BLaER1 treated with 17β-estradiol and CSF1 and Interleukin-3, amounts not matched to agents 10 nM and 100 nM (cell line): ENCODE measurements at regions not wholly inside any gene's neighbourhood (a gene's known extent, or its start where the extent isn't known, plus 50 kb on each side); places are given as distances from the start of the nearest gene placed in this dataset.

Source experiments
- H3K27ac ChIP-seq, 11 experiments: shearing (Covaris generic); formaldehyde crosslinking; 2 replicates each; pipeline ENCODE4 v1.8.1; 2022
- H3K27me3 ChIP-seq, 11 experiments: shearing (Covaris generic); formaldehyde crosslinking; 2 replicates each; pipeline ENCODE4 v1.8.1; 2022
- H3K36me3 ChIP-seq, 11 experiments: shearing (Covaris generic); formaldehyde crosslinking; 2 replicates each; pipeline ENCODE4 v1.8.1; 2022
- H3K4me1 ChIP-seq, 10 experiments: shearing (Covaris generic); formaldehyde crosslinking; 2 replicates each; pipeline ENCODE4 v1.8.1; 2022
- H3K4me2 ChIP-seq, 11 experiments: shearing (Covaris generic); formaldehyde crosslinking; 2 replicates each; pipeline ENCODE4 v1.8.1; 2022
- H3K4me3 ChIP-seq, 10 experiments: shearing (Covaris generic); formaldehyde crosslinking; 2 replicates each; pipeline ENCODE4 v1.8.1; 2022
- H3K9ac ChIP-seq, 11 experiments: shearing (Covaris generic); formaldehyde crosslinking; 2 replicates each; pipeline ENCODE4 v1.8.1; 2022
- H3K9me3 ChIP-seq, 11 experiments: shearing (Covaris generic); formaldehyde crosslinking; replicated peaks in 1 of 11; 2 replicates each; pipeline ENCODE4 v1.8.1; 2022
- H4K20me1 ChIP-seq, 11 experiments: shearing (Covaris generic); formaldehyde crosslinking; 2 replicates each; pipeline ENCODE4 v1.8.1; 2022
- Cebpa-rat ChIP-seq, 11 experiments: shearing (Covaris generic); IDR thresholded peaks; 2 replicates each; pipeline ENCODE4 v1.8.1; 2022

GRCh38 chr13:67314405-67314804 lies 84.3 kb upstream of the PCDH9 start:
- no peaks in the 10 kb centered on the region for H3K9me3 ChIP-seq
- no peak for TF ChIP-seq Cebpa-rat (IDR thresholded peaks at IDR 0.05)
- H4K20me1 ChIP-seq, result no peaks in the 10 kb centered on the region
- no peak overlapping the region for H3K9ac ChIP-seq
- no peaks in the 10 kb centered on the region for H3K27me3 ChIP-seq
- no peak overlapping the region for H3K4me3 ChIP-seq
- H3K36me3 ChIP-seq, result no peaks in the 10 kb centered on the region
- no peak overlapping the region for H3K27ac ChIP-seq
- no peaks in the 10 kb centered on the region for H3K4me1 ChIP-seq
- no peak overlapping the region for H3K4me2 ChIP-seq

GRCh38 chr13:67308004-67308772 lies 78.1 kb upstream of the PCDH9 start:
- no peak for TF ChIP-seq Cebpa-rat (IDR thresholded peaks at IDR 0.05)
- no peak overlapping the region for H3K27ac ChIP-seq

DNA sequence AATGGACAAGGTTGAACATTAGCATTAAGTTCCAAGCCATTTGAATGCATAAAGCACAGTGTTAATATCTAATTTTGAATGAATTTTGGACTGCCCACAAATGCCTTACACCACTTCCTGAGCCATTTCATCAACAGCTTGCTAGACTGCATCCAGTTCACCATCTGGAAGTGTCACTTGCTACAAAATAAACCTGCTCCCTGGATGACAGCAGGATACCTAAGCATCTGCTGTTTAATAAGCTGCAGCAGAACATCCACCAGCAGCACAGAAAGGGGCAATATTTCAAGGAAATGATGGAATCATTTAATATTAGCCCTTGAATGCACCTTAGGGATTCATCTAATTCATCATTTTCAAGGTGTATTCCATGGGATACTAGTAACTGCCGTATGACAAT lies 76.6 kb upstream of the PCDH9 start:
- Histone ChIP-seq H3K4me2 (peak overlapping the region in 7 of 11 experiments; percentile 19 to 56 (median 29); a peak in 9 of 22 replicates), H3K36me3 (no peaks in the 10 kb centered on the region), H3K27ac (no peak overlapping the region), H4K20me1 (no peaks in the 10 kb centered on the region), H3K9me3 (peaks cover 0 to 29% (median 10%) of the 10 kb centered on the region in 11 experiments; a peak in 11 of 22 replicates), H3K27me3 (no peaks in the 10 kb centered on the region), H3K9ac (no peak overlapping the region), H3K4me1 (peaks cover 0 to 19% (median 5%) of the 10 kb centered on the region in 10 experiments; a peak in 9 of 20 replicates), H3K4me3 (no peak overlapping the region)
- no peak for TF ChIP-seq Cebpa-rat (IDR thresholded peaks at IDR 0.05)

More at GRCh38 chr13:67308004-67308772, 78.1 kb upstream of the PCDH9 start:
- Histone ChIP-seq H3K9me3 (peaks cover 0 to 28% (median 10%) of the 10 kb centered on the region in 11 experiments; a peak in 11 of 22 replicates), H3K9ac (no peak overlapping the region), H4K20me1 (no peaks in the 10 kb centered on the region), H3K4me3 (no peak overlapping the region), H3K27me3 (no peaks in the 10 kb centered on the region), H3K4me1 (peaks cover 0 to 19% (median 5%) of the 10 kb centered on the region in 10 experiments; a peak in 9 of 20 replicates), H3K4me2 (no peak overlapping the region), H3K36me3 (no peaks in the 10 kb centered on the region)

DNA sequence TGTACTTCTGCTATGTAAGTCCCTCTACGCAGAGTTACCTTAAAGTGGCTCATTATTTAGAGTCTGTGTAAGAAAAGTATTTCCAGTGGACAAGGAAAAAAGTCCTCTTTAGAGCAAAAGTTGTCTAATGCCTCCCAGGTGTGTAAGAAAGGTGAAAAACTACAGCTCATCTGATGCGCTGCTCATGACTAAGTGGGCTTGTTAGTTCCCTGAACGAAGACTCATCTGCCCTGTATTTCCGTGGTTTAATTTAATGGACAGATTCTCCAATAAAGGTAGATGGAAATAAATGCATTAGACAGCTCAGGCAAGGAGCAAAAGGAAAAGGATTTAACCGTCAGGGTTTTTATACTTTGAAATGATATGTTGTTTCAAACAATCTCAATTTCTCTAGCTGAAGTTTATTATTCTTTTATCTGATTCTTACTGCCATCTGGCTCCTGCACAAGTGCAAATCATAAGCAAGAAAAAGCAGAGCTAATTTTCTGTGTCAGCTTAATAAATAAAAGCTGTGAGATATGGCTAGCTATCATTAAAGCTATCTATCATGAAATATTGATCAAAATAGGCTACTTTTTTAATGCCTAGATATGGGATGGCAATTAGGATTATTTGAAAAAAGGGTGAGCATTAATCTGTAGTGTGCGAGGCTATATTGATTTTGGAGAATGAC lies 73.7 kb upstream of the PCDH9 start:
- Histone ChIP-seq H3K4me2 (no peak overlapping the region), H3K27ac (no peak overlapping the region), H4K20me1 (no peaks in the 10 kb centered on the region), H3K9me3 (peaks cover 0 to 29% (median 10%) of the 10 kb centered on the region in 11 experiments; a peak in 12 of 22 replicates), H3K4me1 (peaks cover 0 to 19% (median 5%) of the 10 kb centered on the region in 10 experiments; a peak in 9 of 20 replicates), H3K36me3 (no peaks in the 10 kb centered on the region), H3K27me3 (no peaks in the 10 kb centered on the region), H3K4me3 (no peak overlapping the region), H3K9ac (no peak overlapping the region)
- no peak for TF ChIP-seq Cebpa-rat (IDR thresholded peaks at IDR 0.05)

DNA sequence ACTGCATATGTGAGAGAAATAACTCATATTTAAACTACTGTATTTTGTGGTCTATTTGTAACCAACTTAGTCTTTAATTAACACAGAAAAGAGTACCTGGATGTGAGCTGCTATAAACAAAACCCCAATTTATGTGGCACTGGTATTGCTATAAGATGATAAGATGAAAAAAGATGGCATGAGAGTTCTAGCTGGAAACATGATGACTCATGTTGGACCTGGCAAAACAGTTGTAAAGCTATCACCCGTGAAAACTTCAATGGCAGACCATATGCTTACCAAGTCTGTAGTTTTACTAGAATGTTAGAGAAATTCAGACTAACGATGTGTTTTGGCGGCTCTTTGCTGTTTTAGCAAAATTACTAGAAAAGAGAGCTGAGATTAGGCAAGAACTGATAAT lies 69.6 kb upstream of the PCDH9 start:
- Histone ChIP-seq H3K27me3 (no peaks in the 10 kb centered on the region), H4K20me1 (no peaks in the 10 kb centered on the region), H3K4me1 (no peaks in the 10 kb centered on the region), H3K4me2 (no peak overlapping the region), H3K36me3 (no peaks in the 10 kb centered on the region), H3K9ac (no peak overlapping the region), H3K9me3 (peaks cover 0 to 16% (median 0%) of the 10 kb centered on the region in 11 experiments; a peak in 6 of 22 replicates), H3K27ac (no peak overlapping the region), H3K4me3 (no peak overlapping the region)
- TF ChIP-seq Cebpa-rat (IDR thresholded peaks at IDR 0.05), result no peak

- Histone ChIP-seq H3K27me3 (no peaks in the 10 kb centered on the region), H3K36me3 (no peaks in the 10 kb centered on the region), H3K9me3 (peaks cover 0 to 11% (median 0%) of the 10 kb centered on the region in 11 experiments; a peak in 4 of 22 replicates), H3K9ac (no peak overlapping the region), H4K20me1 (no peaks in the 10 kb centered on the region), H3K4me3 (no peak overlapping the region), H3K4me2 (no peak overlapping the region), H3K4me1 (no peaks in the 10 kb centered on the region), H3K27ac (no peak overlapping the region)
- TF ChIP-seq Cebpa-rat (IDR thresholded peaks at IDR 0.05), result no peak
Measured at GRCh38 chr13:67299072-67299635, 69.0 kb upstream of the PCDH9 start.

DNA sequence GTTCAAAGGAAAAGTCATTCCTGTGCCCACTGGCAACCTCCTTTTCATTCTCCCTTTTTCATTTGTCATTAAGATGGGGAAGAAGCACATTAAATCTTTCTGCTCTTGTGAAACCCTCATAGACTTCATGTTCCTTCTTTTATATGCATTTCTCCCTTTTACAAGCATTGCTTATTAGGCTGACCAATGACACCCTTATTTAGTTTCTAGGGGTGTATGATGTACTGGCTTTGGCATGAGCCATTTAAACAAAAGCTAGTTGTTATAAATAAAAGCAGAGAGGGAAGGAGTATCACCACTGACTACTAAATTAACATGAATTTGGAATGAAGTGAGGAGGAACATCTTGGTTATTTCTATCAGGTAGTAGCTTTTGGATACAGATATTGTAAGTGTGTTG lies 68.2 kb upstream of the PCDH9 start:
- Histone ChIP-seq H3K4me1 (no peaks in the 10 kb centered on the region), H3K4me2 (no peak overlapping the region), H3K9me3 (peaks cover 0 to 2% (median 0%) of the 10 kb centered on the region in 11 experiments; a peak in 4 of 22 replicates), H4K20me1 (no peaks in the 10 kb centered on the region), H3K9ac (no peak overlapping the region), H3K36me3 (no peaks in the 10 kb centered on the region), H3K27me3 (no peaks in the 10 kb centered on the region), H3K4me3 (no peak overlapping the region), H3K27ac (no peak overlapping the region)
- no peak for TF ChIP-seq Cebpa-rat (IDR thresholded peaks at IDR 0.05)

DNA sequence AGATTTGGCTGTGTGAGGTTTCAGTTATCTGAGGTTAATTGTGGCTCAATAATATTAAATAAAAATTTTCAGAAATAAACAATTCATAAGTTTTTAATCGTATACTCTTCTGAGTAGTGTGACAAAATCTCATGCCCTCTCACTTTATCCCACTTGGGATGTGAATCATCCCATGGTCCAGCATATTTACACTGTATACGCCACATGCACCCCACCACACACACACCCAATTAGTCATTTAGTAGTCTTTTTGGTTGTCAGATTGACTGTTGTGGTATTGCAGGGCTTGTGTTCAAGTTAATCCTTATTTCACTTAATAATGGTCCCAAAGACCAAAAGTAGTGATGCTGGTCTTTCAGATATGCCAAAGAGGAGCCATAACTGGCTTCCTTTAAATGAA lies 66.4 kb upstream of the PCDH9 start:
- H3K9me3 ChIP-seq, result no peaks in the 10 kb centered on the region; a peak in 1 of 22 replicates
- no peaks in the 10 kb centered on the region for H4K20me1 ChIP-seq
- H3K27ac ChIP-seq, result no peak overlapping the region
- no peak overlapping the region for H3K9ac ChIP-seq
- no peaks in the 10 kb centered on the region for H3K4me1 ChIP-seq
- H3K4me2 ChIP-seq, result no peak overlapping the region
- no peaks in the 10 kb centered on the region for H3K36me3 ChIP-seq
- TF ChIP-seq Cebpa-rat (IDR thresholded peaks at IDR 0.05), result no peak
- no peak overlapping the region for H3K4me3 ChIP-seq
- no peaks in the 10 kb centered on the region for H3K27me3 ChIP-seq

- Histone ChIP-seq H3K27me3 (no peaks in the 10 kb centered on the region), H4K20me1 (no peaks in the 10 kb centered on the region), H3K9ac (no peak overlapping the region), H3K9me3 (no peaks in the 10 kb centered on the region), H3K27ac (no peak overlapping the region), H3K4me1 (no peaks in the 10 kb centered on the region), H3K4me2 (no peak overlapping the region), H3K4me3 (no peak overlapping the region), H3K36me3 (no peaks in the 10 kb centered on the region)
- TF ChIP-seq Cebpa-rat (IDR thresholded peaks at IDR 0.05), result no peak
Measured at GRCh38 chr13:67292886-67293285, 62.8 kb upstream of the PCDH9 start.
